MCF 10A (cell line): ENCODE measurements at regions not wholly inside any gene's neighbourhood (a gene's known extent, or its start where the extent isn't known, plus 50 kb on each side); places are given as distances from the start of the nearest gene placed in this dataset.

Experiments used
- BruUV-seq: library from RNA; stranded (reverse); fragments of 400-500 nt; replicated peaks from 2 replicates; lab custom pipeline; 2021; lab: Mats Ljungman, UMichigan
- CTCF ChIA-PET: fragments of 300-600 bp; sonication (Branson Sonifier 250); formaldehyde crosslinking; extraction: SDS; loops from one replicate; lab custom pipeline; 2021; ENCODE audit warnings: antibody characterized with exemption, inconsistent platforms; lab: Yijun Ruan, JAX
- POLR2A ChIA-PET: fragments of 300-600, 350-650 bp; sonication (Branson Sonifier 250); formaldehyde crosslinking; extraction: SDS; loops from one replicate; lab custom pipeline; 2020; ENCODE audit warnings: antibody characterized with exemption, inconsistent platforms; lab: Yijun Ruan, JAX
- DNase-seq: peaks from one replicate; pipeline ENCODE4 v3.0.0-alpha.2; 2018; ENCODE audit not compliant: unreplicated experiment
- H3K27ac Mint-ChIP-seq: one replicate; pipeline ENCODE4 v1.8.0; 2022; ENCODE audit warnings: mild to moderate bottlenecking, low read depth, mixed read lengths; ENCODE audit not compliant: unreplicated experiment
- H3K27me3 Mint-ChIP-seq: one replicate; pipeline ENCODE4 v1.8.0; 2022; ENCODE audit warnings: mixed read lengths; ENCODE audit not compliant: insufficient read depth, unreplicated experiment
- H3K36me3 Mint-ChIP-seq: one replicate; pipeline ENCODE4 v1.8.0; 2022; ENCODE audit warnings: mild to moderate bottlenecking, moderate library complexity, mixed read lengths; ENCODE audit not compliant: insufficient read depth, unreplicated experiment
- H3K4me1 Mint-ChIP-seq: one replicate; pipeline ENCODE4 v1.8.0; 2022; ENCODE audit warnings: mixed read lengths; ENCODE audit not compliant: insufficient read depth, unreplicated experiment
- H3K4me3 Mint-ChIP-seq: one replicate; pipeline ENCODE4 v1.8.0; 2022; ENCODE audit warnings: mild to moderate bottlenecking, moderate library complexity, mixed read lengths; ENCODE audit not compliant: unreplicated experiment
- H3K9me3 Mint-ChIP-seq: one replicate; pipeline ENCODE4 v1.8.0; 2022; ENCODE audit warnings: mixed read lengths; ENCODE audit not compliant: unreplicated experiment
- intact Hi-C: fragments of 100-400 bp; cut with micrococcal nuclease; formaldehyde crosslinking; loops from 2 replicates; pipeline ENCODE4 v1.14.1; 2022
- TF ChIP-seq, protein P1 (sequence below): fragments of 200-600 bp; IDR thresholded peaks from one replicate; pipeline ENCODE4 v1.8.0; 2022; ENCODE audit warnings: antibody characterized with exemption, mild to moderate bottlenecking; ENCODE audit not compliant: unreplicated experiment

DNA sequence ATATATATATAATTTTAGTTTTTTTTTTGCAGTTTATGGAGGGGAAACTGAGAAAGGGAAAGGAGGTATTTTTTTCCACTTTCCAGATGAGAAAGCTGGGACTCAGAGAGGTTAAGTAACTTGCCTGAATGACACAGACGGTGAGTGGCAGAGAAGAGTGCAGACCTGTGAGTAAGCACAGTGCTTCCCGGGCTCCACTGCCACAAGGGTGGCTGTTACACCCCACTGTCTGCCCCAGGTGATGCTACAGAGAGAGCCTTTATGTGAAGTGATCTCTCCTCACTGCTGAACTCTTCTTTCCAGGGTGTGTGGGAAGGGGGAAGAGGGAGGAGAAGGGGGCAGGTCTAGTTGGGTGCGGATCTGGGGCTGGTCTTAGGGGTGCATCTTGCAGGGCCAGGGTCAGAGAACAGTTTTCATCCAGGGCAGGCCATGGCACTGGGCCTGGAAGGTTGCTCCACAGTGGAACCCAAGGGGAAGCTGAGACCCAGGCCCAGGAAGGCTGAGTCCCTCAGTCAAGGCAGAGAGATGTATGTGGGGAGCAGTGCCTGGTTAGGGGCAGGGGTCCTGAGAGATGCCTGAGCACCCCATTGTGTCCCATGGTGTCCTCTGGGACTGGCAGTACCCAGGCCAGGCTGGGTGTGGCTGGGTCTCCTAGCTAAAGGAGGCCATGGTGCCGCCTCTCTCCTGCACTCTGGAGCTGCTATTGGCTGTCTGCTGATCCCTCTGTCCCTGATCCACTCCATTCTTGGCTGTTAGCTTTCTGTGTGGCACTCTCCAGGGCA is 357.5 kb downstream of the PTPRU start:
- H3K4me1 Mint-ChIP-seq = peaks cover 6% of the 10 kb centered on the region
- ChIA-PET POLR2A (interaction anchor here (0.6 kb wide), 1 partner anchor 20 kb away, joined by 3 read pairs; no protein-coding TSS in a partner anchor), CTCF (no interaction called here)
- DNase-seq = no peak
- no peaks in the 10 kb centered on the region for H3K36me3 Mint-ChIP-seq
- intact Hi-C loops = no loop called here
- H3K4me3 Mint-ChIP-seq = no peak overlapping the region
- BruUV-seq = no TSS peak
- no peaks in the 10 kb centered on the region for H3K9me3 Mint-ChIP-seq
- no peak overlapping the region for H3K27ac Mint-ChIP-seq
- TF ChIP-seq, protein P1, sequence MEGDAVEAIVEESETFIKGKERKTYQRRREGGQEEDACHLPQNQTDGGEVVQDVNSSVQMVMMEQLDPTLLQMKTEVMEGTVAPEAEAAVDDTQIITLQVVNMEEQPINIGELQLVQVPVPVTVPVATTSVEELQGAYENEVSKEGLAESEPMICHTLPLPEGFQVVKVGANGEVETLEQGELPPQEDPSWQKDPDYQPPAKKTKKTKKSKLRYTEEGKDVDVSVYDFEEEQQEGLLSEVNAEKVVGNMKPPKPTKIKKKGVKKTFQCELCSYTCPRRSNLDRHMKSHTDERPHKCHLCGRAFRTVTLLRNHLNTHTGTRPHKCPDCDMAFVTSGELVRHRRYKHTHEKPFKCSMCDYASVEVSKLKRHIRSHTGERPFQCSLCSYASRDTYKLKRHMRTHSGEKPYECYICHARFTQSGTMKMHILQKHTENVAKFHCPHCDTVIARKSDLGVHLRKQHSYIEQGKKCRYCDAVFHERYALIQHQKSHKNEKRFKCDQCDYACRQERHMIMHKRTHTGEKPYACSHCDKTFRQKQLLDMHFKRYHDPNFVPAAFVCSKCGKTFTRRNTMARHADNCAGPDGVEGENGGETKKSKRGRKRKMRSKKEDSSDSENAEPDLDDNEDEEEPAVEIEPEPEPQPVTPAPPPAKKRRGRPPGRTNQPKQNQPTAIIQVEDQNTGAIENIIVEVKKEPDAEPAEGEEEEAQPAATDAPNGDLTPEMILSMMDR = no peak
- no peaks in the 10 kb centered on the region for H3K27me3 Mint-ChIP-seq

DNA sequence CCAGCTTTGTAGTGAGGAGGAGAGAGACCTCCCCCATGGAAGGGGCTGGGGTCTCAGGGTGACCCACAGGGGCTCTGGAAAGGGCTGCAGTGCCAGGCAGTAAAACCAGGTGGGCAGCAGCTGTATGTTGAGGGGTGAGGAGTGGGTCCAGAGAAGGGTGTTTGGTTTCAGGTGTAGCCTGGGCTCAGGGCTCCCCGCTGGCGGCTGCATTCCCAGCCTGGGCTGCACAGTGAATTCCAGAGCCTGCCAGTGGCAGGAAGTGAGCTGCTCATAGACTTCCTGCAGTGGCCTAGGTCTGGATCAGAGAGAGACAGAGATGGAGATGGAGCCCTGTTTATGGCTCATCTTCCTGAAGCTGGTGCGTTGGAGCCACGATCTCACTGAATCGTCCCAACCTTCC is 356.4 kb downstream of the PTPRU start:
- Mint-ChIP-seq H3K36me3 (no peaks in the 10 kb centered on the region), H3K9me3 (no peaks in the 10 kb centered on the region), H3K27ac (no peak overlapping the region), H3K4me3 (no peak overlapping the region), H3K4me1 (peaks cover 6% of the 10 kb centered on the region), H3K27me3 (no peaks in the 10 kb centered on the region)
- intact Hi-C loops = no loop called here
- TF ChIP-seq, protein P1 = no peak
- POLR2A ChIA-PET = no interaction called here
- CTCF ChIA-PET = no interaction called here
- no TSS peak for BruUV-seq
- DNase-seq = no peak

DNA sequence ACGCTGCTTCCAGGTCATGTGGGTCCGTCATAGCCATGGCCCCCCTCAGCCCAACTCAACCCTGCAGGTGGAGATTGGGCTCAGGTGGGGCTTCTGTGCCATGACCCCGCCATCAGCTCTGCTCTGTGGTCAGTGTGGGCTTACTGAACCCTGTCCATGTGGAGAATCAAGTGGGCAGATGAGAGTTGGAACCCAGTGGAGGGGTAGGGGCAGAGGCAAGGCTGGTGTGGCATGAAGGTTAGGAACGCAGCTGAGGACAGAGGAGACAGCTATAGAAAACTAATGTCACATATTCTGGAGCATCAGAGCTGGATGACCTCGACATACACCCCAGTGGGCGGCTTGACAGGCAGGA is 355.9 kb downstream of the PTPRU start:
- H3K4me1 Mint-ChIP-seq = peaks cover 6% of the 10 kb centered on the region
- intact Hi-C loops = no loop called here
- POLR2A ChIA-PET = no interaction called here

DNA sequence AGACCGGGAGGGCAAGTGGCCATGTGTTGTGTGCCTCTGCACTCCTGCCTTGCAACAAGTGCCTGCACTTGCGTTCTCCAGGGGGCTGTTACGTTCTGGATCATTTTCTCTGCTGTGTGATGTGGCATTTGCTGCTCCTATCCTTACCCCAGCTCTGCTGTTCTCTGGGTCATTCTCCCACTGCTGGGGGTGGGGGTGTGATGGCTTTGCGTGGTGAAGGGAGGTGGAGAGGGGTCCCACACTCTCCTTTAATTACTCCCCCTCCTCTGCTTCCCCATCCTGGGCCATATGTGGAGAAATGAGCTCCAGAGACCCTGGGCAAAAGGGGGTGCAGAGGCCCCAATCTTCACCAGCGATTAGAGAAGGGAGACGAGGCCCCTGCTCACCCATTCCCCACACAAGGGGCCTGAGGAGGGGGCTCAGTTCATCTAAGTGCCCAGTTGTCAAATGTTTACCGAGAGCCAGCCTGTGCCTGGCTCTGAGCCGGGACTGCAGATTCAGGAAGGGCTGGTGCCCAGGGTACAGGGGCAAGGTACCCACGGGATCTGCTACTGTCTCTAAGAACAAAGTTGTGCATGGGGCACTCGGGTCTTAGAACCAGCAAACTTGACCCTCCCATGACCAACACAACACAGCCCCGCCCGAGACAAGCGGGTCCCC is 355.4 kb downstream of the PTPRU start:
- Mint-ChIP-seq H3K9me3 (peaks cover 3% of the 10 kb centered on the region), H3K27me3 (no peaks in the 10 kb centered on the region), H3K27ac (no peak overlapping the region), H3K4me1 (peaks cover 6% of the 10 kb centered on the region), H3K36me3 (no peaks in the 10 kb centered on the region), H3K4me3 (no peak overlapping the region)
- intact Hi-C loops = no loop called here
- ChIA-PET CTCF (no interaction called here), POLR2A (interaction anchor here (0.6 kb wide), 1 partner anchor 16 kb away, joined by 4 read pairs; no protein-coding TSS in a partner anchor)
- TF ChIP-seq, protein P1 = no peak
- DNase-seq = no peak
- no TSS peak for BruUV-seq

More for the DNA sequence above, 355.9 kb downstream of the PTPRU start:
- Mint-ChIP-seq H3K4me3 (no peak overlapping the region), H3K36me3 (no peaks in the 10 kb centered on the region), H3K27me3 (no peaks in the 10 kb centered on the region), H3K9me3 (no peaks in the 10 kb centered on the region), H3K27ac (no peak overlapping the region)
- no peak for DNase-seq
- TF ChIP-seq, protein P1 = no peak
- CTCF ChIA-PET = no interaction called here
- no TSS peak for BruUV-seq
